NCI-H774 (cell line): ENCODE measurements at regions not wholly inside any gene's neighbourhood (a gene's known extent, or its start where the extent isn't known, plus 50 kb on each side); places are given as distances from the start of the nearest gene placed in this dataset.
A peak's percentile ranks its signal among the peaks of the same experiment; 100 is the strongest.
"Not testable (repeated sequence)": the region's sequence is repeated elsewhere in the genome, so short reads cannot be mapped to it uniquely, and the experiment has no call there.

Experiments used
- DNase-seq: peaks from one replicate; lab custom pipeline; 2025; lab: John Stamatoyannopoulos, UW

DNA sequence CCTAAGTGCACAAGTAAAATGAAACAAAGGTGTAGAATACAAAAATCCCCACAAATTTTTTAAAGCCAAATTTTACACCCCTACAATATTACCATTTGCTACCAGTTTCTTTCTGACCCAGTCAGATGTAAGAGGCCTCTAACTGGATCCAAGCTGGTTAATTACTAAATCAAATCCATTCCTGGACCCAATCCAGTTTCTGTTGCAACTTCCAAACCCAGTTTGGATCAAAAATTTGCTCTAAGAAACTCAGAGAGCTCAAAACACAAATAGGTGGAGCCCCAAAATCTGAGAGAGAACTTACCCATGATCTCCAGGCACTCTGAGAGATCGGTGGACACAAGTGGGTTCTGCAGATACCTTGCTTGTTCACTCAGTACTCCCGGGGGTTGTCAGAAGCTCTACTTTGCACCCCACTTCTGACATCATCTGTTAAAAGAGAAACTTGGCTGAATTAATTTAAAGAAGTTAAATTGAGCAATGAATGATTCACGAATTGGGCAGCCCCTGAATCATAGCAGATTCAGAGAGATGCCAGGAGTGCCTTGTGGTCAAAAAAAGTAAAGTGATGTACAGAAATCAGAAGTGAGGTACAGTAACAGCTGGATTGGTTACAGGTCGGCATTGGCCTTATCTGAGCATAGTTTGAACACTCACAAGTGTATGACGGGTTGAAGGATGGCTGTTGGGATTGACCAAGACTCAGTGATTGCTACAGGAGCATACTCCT lies 448.0 kb downstream of the KCNT2 start:
- no peak for DNase-seq

GRCh38 chr1:196155586-196155985 lies 452.7 kb downstream of the KCNT2 start:
- DNase-seq, result no peak

- DNase-seq, result no peak
These were observed 455.3 kb downstream of the KCNT2 start for GRCh38 chr1:196152975-196153374.

DNA sequence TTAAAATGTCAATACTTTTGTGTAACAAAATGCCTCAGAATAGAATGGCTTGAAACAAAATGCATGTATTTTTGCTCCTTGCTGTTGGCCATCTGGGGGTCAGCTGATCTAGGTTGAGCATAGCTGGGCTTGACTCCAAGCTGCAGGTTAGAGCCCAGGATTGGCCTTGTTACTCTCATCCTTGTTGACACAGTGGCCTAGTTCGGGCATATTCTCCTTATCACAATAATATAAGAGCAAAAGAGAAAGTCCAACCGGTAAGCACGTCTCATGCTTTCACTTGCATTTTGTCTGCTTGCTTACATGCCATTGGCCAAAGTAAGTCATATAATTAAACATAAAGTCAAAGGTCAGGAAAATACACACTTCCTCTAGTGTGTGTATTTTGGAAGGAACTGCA lies 456.2 kb downstream of the KCNT2 start:
- no peak for DNase-seq

- DNase-seq, result peak; percentile 25
These were observed 459.8 kb downstream of the KCNT2 start for GRCh38 chr1:196148367-196148970.

DNA sequence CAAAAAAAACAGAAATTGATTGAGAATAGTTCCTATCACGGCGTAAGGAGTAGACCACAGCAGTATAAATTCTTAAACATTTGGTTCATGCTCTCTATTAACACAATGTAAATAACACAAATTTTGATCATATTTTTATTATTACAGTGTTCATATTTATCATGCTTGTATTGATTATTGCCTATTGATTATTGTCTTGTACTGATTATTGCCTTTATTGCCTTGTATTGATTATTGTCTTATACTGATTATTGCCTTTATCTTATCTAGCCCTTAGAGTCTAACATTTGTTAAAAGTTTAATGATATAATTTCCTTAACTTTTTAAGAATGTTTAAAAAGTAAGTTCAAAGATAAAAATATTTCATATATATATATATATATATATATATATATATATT lies 460.7 kb downstream of the KCNT2 start:
- DNase-seq, result no peak

GRCh38 chr1:196145151-196145550 lies 463.1 kb downstream of the KCNT2 start:
- DNase-seq, result not testable (repeated sequence)

GRCh38 chr1:196144588-196144987 lies 463.7 kb downstream of the KCNT2 start:
- DNase-seq, result no peak

DNA sequence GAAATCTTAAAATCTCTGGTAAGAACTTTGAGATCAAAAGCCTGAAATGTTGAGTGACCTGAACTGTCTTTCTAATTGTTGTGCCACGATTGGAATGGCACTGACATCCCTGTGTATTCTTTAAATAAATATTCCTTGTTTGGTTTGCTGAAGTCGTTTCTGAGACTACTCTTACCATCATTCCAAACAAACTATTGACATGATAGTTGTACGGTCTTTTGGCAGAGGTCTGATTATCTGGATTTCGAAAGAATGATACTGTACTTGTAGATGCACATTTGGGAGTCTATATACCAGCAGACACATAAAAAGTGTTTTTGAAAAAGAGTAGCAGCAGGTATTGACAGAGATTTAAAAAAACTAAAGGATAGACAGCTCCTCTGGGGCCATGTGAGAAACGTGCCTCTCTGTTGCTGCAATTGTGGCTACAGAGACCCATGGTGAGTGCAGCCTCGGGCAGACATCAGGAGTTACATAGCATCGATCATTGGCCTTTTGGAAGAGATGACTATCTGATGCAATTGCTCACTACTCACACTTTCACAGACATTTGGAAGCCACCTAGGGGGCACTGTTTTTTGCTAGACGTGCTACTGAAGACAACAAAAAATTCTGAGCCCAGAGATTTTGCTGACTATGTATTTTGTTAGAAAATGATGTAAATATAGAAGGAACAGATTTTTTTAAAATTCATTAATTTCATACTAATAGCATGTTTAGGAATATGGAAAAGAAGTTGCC lies 464.5 kb downstream of the KCNT2 start:
- no peak for DNase-seq

- no peak for DNase-seq
These were observed 466.1 kb downstream of the KCNT2 start for GRCh38 chr1:196142111-196142640.

GRCh38 chr1:196136396-196136795 lies 471.8 kb downstream of the KCNT2 start:
- no peak for DNase-seq

GRCh38 chr1:196131691-196132090 lies 476.5 kb downstream of the KCNT2 start:
- DNase-seq, result no peak

- DNase-seq, result no peak
These were observed 479.4 kb downstream of the KCNT2 start for GRCh38 chr1:196128835-196129234.

- no peak for DNase-seq
These were observed 487.1 kb downstream of the KCNT2 start for GRCh38 chr1:196121181-196121580.

GRCh38 chr1:196115646-196116045 lies 492.6 kb downstream of the KCNT2 start:
- no peak for DNase-seq

DNA sequence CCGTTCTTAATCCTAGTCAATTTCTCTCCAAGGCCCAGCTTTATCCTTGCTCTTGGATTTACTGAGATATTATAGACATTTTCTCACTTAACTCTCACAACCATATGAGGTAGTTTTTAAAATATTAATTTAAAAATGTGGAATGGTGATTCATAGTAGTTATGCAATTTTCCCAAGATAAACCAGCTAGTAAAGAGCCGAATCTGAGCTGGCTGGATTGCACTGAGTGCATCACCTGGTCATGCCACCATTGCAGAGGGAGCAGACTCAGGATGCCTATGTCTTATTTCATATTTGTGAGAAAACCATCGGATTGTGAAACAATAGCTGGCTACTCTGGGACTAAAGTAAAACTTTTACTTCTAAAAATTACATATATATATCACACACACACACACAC lies 494.0 kb downstream of the KCNT2 start:
- DNase-seq, result no peak

DNA sequence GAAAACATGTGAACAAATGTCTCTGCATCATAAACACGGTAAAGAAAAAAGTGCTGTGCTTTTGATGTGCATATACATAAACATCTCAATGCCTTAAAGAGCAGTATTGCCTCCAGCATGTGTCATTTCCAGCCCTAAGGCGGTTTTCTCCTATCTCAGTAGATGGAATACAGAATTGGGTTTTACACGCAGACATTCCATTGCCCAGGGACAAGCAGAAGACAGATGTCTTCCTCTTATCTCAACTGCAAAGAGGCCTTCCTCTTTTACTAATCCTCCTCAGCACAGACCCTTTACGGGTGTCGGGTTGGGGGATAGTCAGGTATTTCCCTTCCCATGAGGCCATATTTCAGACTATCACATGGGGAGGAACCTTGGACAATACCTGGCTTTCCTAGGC lies 499.2 kb downstream of the KCNT2 start:
- DNase-seq, result not testable (repeated sequence)

GRCh38 chr1:196105901-196106300 lies 502.3 kb downstream of the KCNT2 start:
- no peak for DNase-seq

- DNase-seq, result no peak
These were observed 505.4 kb downstream of the KCNT2 start for GRCh38 chr1:196102826-196103225.

GRCh38 chr1:196098000-196098399 lies 510.2 kb downstream of the KCNT2 start:
- DNase-seq, result peak; percentile 38

DNA sequence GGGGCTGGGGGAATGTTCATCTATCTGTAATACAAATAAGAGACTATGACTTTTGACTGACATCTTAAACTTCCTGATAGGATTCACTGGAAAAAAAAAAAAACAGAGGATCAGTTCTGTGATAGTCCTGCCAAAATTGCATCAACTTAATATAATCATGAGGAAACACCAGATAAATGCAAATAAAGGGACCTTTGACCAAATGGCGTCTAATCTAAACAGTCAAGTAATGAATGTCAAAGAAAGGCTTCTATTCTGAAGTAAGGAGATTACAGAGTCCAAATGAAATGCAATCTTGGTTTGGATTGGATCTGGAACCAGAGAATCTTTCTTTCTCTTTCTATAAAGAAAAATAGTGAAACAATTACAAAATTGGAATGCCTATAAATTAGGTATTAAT lies 513.4 kb downstream of the KCNT2 start:
- DNase-seq, result no peak

GRCh38 chr1:196091397-196092135 lies 516.7 kb downstream of the KCNT2 start:
- no peak for DNase-seq
